ENCODE measurements at regions not wholly inside any gene's neighbourhood (a gene's known extent, or its start where the extent isn't known, plus 50 kb on each side); places are given as distances from the start of the nearest gene placed in this dataset.

DNA sequence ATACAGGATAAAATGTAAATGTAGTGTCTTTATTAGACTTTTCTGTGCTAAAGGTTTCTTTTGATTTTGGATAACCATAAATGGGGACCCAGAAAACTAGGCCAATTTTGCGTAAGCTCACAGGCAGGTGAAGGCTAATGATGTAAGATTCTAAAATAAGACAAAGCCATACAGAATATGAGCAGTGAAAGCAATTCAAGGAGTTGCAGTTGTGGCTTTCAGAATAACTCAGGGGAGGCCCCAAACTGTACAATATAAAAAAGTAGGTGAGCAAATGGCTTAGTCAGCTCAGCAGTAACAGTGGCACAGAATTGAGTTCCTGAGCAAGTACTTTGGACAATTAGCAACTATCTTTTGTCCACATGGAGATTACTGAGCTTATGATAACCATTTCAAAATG is 81.7 kb upstream of the NRP1 start:
- TF ChIP-seq, protein P1, sequence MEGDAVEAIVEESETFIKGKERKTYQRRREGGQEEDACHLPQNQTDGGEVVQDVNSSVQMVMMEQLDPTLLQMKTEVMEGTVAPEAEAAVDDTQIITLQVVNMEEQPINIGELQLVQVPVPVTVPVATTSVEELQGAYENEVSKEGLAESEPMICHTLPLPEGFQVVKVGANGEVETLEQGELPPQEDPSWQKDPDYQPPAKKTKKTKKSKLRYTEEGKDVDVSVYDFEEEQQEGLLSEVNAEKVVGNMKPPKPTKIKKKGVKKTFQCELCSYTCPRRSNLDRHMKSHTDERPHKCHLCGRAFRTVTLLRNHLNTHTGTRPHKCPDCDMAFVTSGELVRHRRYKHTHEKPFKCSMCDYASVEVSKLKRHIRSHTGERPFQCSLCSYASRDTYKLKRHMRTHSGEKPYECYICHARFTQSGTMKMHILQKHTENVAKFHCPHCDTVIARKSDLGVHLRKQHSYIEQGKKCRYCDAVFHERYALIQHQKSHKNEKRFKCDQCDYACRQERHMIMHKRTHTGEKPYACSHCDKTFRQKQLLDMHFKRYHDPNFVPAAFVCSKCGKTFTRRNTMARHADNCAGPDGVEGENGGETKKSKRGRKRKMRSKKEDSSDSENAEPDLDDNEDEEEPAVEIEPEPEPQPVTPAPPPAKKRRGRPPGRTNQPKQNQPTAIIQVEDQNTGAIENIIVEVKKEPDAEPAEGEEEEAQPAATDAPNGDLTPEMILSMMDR (IDR thresholded peaks at IDR 0.05), result no peak
- no peak for TF ChIP-seq POLR2A (IDR thresholded peaks at IDR 0.05)
